GM12878 (cell line): ENCODE measurements at regions not wholly inside any gene's neighbourhood (a gene's known extent, or its start where the extent isn't known, plus 50 kb on each side); places are given as distances from the start of the nearest gene placed in this dataset.

Source experiments
- ATAC-seq: fragments of 200-7000 bp; cut with Tn5 transposase; 3 replicates; pipeline ENCODE4 v1.9.1; 2020; ENCODE audit warnings: mild to moderate bottlenecking, moderate library complexity
- BruUV-seq: library from RNA; stranded (reverse); fragments of 400-500 nt; replicated peaks from 2 replicates; lab custom pipeline; 2021; lab: Mats Ljungman, UMichigan
- CTCF ChIA-PET: fragments of 300-600 bp; sonication (Branson Sonifier 250); formaldehyde crosslinking; extraction: SDS; loops from one replicate; lab custom pipeline; 2021; ENCODE audit warnings: inconsistent platforms; lab: Yijun Ruan, JAX
- POLR2A ChIA-PET: fragments of 350-600 bp; formaldehyde crosslinking; extraction: SDS; loops from one replicate; lab custom pipeline; 2021; ENCODE audit warnings: inconsistent platforms; lab: Charles Lee
- RAD21 ChIA-PET: fragments of 300-600 bp; sonication (Branson Sonifier 250); formaldehyde crosslinking; loops from one replicate; lab custom pipeline; 2023; ENCODE audit warnings: antibody characterized with exemption; ENCODE audit not compliant: unreplicated experiment; lab: Charles Lee
- SMC1A ChIA-PET: fragments of 300-600 bp; sonication (Branson Sonifier 250); formaldehyde crosslinking; loops from one replicate; lab custom pipeline; 2023; ENCODE audit not compliant: unreplicated experiment, uncharacterized antibody; lab: Charles Lee
- DNase-seq: peaks from one replicate; pipeline ENCODE4 v3.0.0-alpha.2; 2011; ENCODE audit warnings: low read depth, low spot score
- FAIRE-seq: peaks from 3 replicates; lab custom pipeline; 2011; peaks lifted over from hg19 to GRCh38; lab: Jason Lieb, UNC
- H2AFZ ChIP-seq: 2 replicates; pipeline ENCODE4 v1.6.0; 2011; ENCODE audit warnings: low read depth, low read length, control low read depth; ENCODE audit not compliant: control insufficient read depth
- H3K27ac ChIP-seq: 2 replicates; pipeline ENCODE4 v1.5.1; 2011; ENCODE audit warnings: control low read depth; ENCODE audit not compliant: control insufficient read depth, insufficient read depth
- H3K27me3 ChIP-seq, 2 experiments: replicated peaks in 1 of 2; 2 replicates each; pipeline versions ENCODE4 v1.6.0 to v1.6.1; 2011; ENCODE audit warnings: low read length in 1 of 2; ENCODE audit not compliant: control insufficient read depth in 2 of 2, insufficient read depth in 2 of 2
- H3K36me3 ChIP-seq, 2 experiments: 2 replicates each; pipeline ENCODE4 v1.5.1; 2011; ENCODE audit warnings: low read length in 1 of 2; ENCODE audit not compliant: control insufficient read depth in 2 of 2, insufficient read depth in 2 of 2
- H3K4me1 ChIP-seq: 2 replicates; pipeline ENCODE4 v1.6.1; 2011; ENCODE audit warnings: mild to moderate bottlenecking, low read length, moderate library complexity, mixed read lengths; ENCODE audit not compliant: control insufficient read depth, insufficient read depth
- H3K4me2 ChIP-seq: 2 replicates; pipeline ENCODE4 v1.6.0; 2011; ENCODE audit warnings: control low read depth; ENCODE audit not compliant: control insufficient read depth, insufficient read depth
- H3K4me3 ChIP-seq: fragments of 200-600 bp; sonication (generic); 2 replicates; pipeline ENCODE4 v1.5.1; 2016
- H3K79me2 ChIP-seq: 2 replicates; pipeline ENCODE4 v1.6.0; 2011; ENCODE audit warnings: low read length; ENCODE audit not compliant: control insufficient read depth, insufficient read depth
- H3K9ac ChIP-seq: 2 replicates; pipeline ENCODE4 v1.8.0; 2011; ENCODE audit warnings: low read length, control low read depth, mixed read lengths; ENCODE audit not compliant: control insufficient read depth, insufficient read depth
- H3K9me3 ChIP-seq: replicated peaks from 3 replicates; pipeline ENCODE4 v1.5.1; 2011; ENCODE audit warnings: mild to moderate bottlenecking, low read length; ENCODE audit not compliant: control insufficient read depth, insufficient read depth
- H4K20me1 ChIP-seq: 2 replicates; pipeline ENCODE4 v1.6.0; 2011; ENCODE audit not compliant: control insufficient read depth, insufficient read depth
- ATF2 ChIP-seq: IDR thresholded peaks from 2 replicates; pipeline ENCODE4 v1.6.1; 2012; ENCODE audit warnings: low read length, inconsistent platforms
- BACH1 ChIP-seq: fragments of 450-650 bp; IDR thresholded peaks from 2 replicates; pipeline ENCODE4 v1.6.1; 2017; ENCODE audit warnings: mild to moderate bottlenecking, borderline replicate concordance
- BMI1 ChIP-seq: fragments of 450-650 bp; IDR thresholded peaks from 2 replicates; pipeline ENCODE4 v1.6.1; 2016; ENCODE audit warnings: mild to moderate bottlenecking, moderate library complexity, borderline replicate concordance
- CHD2 ChIP-seq: IDR thresholded peaks from 2 replicates; pipeline ENCODE4 v1.6.1; 2011; ENCODE audit warnings: low read depth, low read length, improper control_type of control experiment, borderline replicate concordance
- CREM ChIP-seq: IDR thresholded peaks from 2 replicates; pipeline ENCODE4 v1.6.1; 2014; ENCODE audit warnings: antibody characterized with exemption, low read depth
- E4F1 ChIP-seq: fragments of 450-650 bp; IDR thresholded peaks from 2 replicates; pipeline ENCODE4 v1.6.1; 2018; ENCODE audit warnings: borderline replicate concordance, mild to moderate bottlenecking; ENCODE audit not compliant: partially characterized antibody
- FOS ChIP-seq: IDR thresholded peaks from 3 replicates; pipeline ENCODE4 v1.6.1; 2011; ENCODE audit warnings: borderline replicate concordance; ENCODE audit not compliant: insufficient read length; ENCODE audit errors: extremely low read depth
- GATAD2B ChIP-seq: fragments of 450-650 bp; conservative IDR thresholded peaks from 2 replicates; pipeline ENCODE4 v1.6.1; 2017; ENCODE audit warnings: low read depth, mild to moderate bottlenecking, moderate library complexity
- HDAC6 ChIP-seq: fragments of 200-600 bp; sonication (generic); IDR thresholded peaks from one replicate; pipeline ENCODE4 v1.8.0; 2017; ENCODE audit warnings: antibody characterized with exemption; ENCODE audit not compliant: unreplicated experiment
- HDGF ChIP-seq: fragments of 450-650 bp; IDR thresholded peaks from 2 replicates; pipeline ENCODE4 v1.6.1; 2016; ENCODE audit warnings: antibody characterized with exemption
- HSF1 ChIP-seq: fragments of 150-350 bp; IDR thresholded peaks from 2 replicates; pipeline ENCODE4 v1.6.1; 2014; ENCODE audit warnings: mild to moderate bottlenecking, low read depth, low read length
- MEF2B ChIP-seq: fragments of 450-650 bp; IDR thresholded peaks from 2 replicates; pipeline ENCODE4 v1.6.1; 2018; ENCODE audit warnings: mild to moderate bottlenecking, moderate library complexity; ENCODE audit not compliant: partially characterized antibody, poor library complexity, severe bottlenecking
- NR2F1 ChIP-seq: fragments of 450-650 bp; conservative IDR thresholded peaks from 2 replicates; pipeline ENCODE4 v1.6.1; 2017; ENCODE audit warnings: mild to moderate bottlenecking
- RFX5 ChIP-seq: IDR thresholded peaks from 2 replicates; pipeline ENCODE4 v1.6.1; 2011; ENCODE audit warnings: low read depth, low read length, improper control_type of control experiment
- TBL1XR1 ChIP-seq: IDR thresholded peaks from 2 replicates; pipeline ENCODE4 v1.6.1; 2012; ENCODE audit warnings: low read depth, low read length, improper control_type of control experiment
- in situ Hi-C: fragments of 300-500 bp; cut with MboI; formaldehyde crosslinking; loops from 9 replicates; pipeline ENCODE4 v1.14.3; 2018; ENCODE audit warnings: mixed read lengths
- intact Hi-C: fragments of 100-400 bp; cut with micrococcal nuclease; formaldehyde crosslinking; loops from one replicate; pipeline ENCODE4 v1.14.2; 2022; ENCODE audit not compliant: unreplicated experiment

GRCh38 chr6:79802657-79803300, 144.6 kb downstream of the ELOVL4 start (continued):
- TF ChIP-seq E4F1, result no peak
- TF ChIP-seq ATF2, result no peak
- TF ChIP-seq HDGF, result no peak

- Histone ChIP-seq H3K4me1 (no peaks in the 10 kb centered on the region), H2AFZ (no peak overlapping the region), H3K27me3 (peaks cover 0 to 3% of the 10 kb centered on the region in 2 experiments; a peak in 1 of 4 replicates), H3K4me2 (no peak overlapping the region), H3K36me3 (no peaks in the 10 kb centered on the region), H3K9ac (no peak overlapping the region), H4K20me1 (no peaks in the 10 kb centered on the region), H3K79me2 (no peaks in the 10 kb centered on the region), H3K27ac (no peak overlapping the region), H3K4me3 (no peak overlapping the region), H3K9me3 (no peaks in the 10 kb centered on the region)
- SMC1A ChIA-PET, result no interaction called here
- RAD21 ChIA-PET, result interaction anchor here (0.9 kb wide), 1 partner anchor 12 kb away, joined by 4 read pairs; no protein-coding TSS in a partner anchor
- in situ Hi-C loops, result no loop called here
- BruUV-seq, result no TSS peak
- ATAC-seq, result no peak
- DNase-seq, result no peak
- POLR2A ChIA-PET, result interaction anchor here (0.8 kb wide), 1 partner anchor 10 kb away, joined by 3 read pairs; no protein-coding TSS in a partner anchor
- intact Hi-C loops, result no loop called here
- TF ChIP-seq BMI1 (no peak), MEF2B (no peak), HDAC6 (no peak), TBL1XR1 (no peak), E4F1 (no peak), FOS (no peak), CHD2 (no peak), NR2F1 (no peak), RFX5 (no peak), HSF1 (no peak), GATAD2B (no peak), BACH1 (no peak), CREM (no peak)
- FAIRE-seq, result no peak
- CTCF ChIA-PET, result no interaction called here
These were observed 146.0 kb downstream of the ELOVL4 start for GRCh38 chr6:79801362-79801761.
